ENCODE measurements at regions not wholly inside any gene's neighbourhood (a gene's known extent, or its start where the extent isn't known, plus 50 kb on each side); places are given as distances from the start of the nearest gene placed in this dataset.

DNA sequence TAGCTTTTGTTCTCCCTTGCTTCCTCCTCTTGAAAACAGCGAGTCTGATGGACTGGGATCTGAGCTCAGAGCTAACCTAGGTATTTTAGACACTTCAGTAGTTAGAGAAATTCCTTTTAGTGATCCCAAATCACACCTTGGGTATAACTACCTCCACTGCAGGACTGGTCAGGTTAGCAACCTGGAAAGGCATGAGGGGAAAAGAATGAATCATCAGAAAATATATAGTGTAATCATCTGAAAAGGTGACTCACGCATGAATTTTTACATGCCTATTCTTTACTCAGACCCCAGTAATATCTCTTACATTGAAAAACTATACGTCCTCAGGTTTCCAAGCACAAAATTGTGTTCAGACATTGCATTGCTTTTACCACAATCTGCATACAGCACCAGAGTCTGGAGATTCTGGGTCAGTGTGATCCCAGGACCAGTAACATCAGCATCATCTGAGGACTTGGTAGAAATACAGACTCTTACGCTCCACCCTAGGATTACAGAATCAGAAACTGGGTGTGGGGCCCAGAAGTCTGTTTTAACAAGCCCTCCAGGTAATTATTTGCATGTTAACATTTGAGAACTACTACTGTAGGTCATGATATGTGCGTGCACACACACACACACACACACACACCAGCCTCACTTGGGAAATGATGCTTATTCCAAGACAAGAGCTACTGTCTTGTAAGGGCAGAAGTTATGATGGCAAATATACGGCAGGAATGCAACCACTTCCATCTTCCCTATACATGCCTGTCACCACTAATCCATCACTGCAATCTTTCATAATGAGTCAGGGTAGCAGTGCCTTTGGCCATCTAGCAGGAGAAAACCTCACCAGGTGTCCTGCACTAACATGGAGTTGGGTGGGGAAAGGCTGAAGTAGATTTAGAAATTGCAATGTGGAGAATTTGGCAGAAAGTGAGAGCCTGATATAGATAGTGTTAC lies 271.6 kb upstream of the MAP3K1 start:
- Histone ChIP-seq H3K27me3 (ENCODE audit: insufficient read depth, low read length) (no peaks in the 10 kb centered on the region), H2AFZ (ENCODE audit: low read length, unreplicated experiment) (no peak overlapping the region), H3K79me2 (ENCODE audit: control insufficient read depth, insufficient read depth, low read length, unreplicated experiment) (no peaks in the 10 kb centered on the region), H3K27ac (ENCODE audit: low read depth, low read length) (no peak overlapping the region), H3K4me1 (ENCODE audit: control insufficient read depth, insufficient read depth, low read length, unreplicated experiment) (no peaks in the 10 kb centered on the region), H3K4me3 (ENCODE audit: low read depth, low read length) (no peak overlapping the region), H3K36me3 (ENCODE audit: insufficient read depth, low read length) (no peaks in the 10 kb centered on the region)

DNA sequence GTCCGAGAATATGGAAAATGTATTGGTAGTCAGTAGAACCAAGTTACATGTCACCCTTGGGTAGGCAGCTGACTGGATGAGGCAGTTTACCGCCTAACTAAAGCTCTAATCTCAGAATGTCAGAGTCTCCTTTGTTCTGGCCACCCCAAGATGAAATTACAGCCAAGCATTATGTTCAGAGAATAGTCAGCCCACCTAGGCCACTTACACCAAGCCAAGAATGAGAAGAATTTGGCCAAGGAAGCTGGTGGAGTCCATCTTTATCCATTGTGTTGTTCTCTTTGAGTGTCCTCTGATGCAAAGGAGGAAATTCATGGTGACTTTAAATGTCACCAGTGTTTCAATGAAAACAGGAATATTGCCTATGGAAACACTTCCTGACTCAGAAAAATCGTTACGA lies 275.1 kb upstream of the MAP3K1 start:
- H3K27me3 ChIP-seq (ENCODE audit: insufficient read depth, low read length): no peaks in the 10 kb centered on the region
- no peak overlapping the region for H3K4me3 ChIP-seq (ENCODE audit: low read depth, low read length)
- no peaks in the 10 kb centered on the region for H3K4me1 ChIP-seq (ENCODE audit: control insufficient read depth, insufficient read depth, low read length, unreplicated experiment)
- H3K36me3 ChIP-seq (ENCODE audit: insufficient read depth, low read length): no peaks in the 10 kb centered on the region
- H3K79me2 ChIP-seq (ENCODE audit: control insufficient read depth, insufficient read depth, low read length, unreplicated experiment): no peaks in the 10 kb centered on the region
- H2AFZ ChIP-seq (ENCODE audit: low read length, unreplicated experiment): no peak overlapping the region
- no peak overlapping the region for H3K27ac ChIP-seq (ENCODE audit: low read depth, low read length)

GRCh38 chr5:56538580-56538979 lies 276.8 kb upstream of the MAP3K1 start:
- H3K27me3 ChIP-seq (ENCODE audit: insufficient read depth, low read length): no peaks in the 10 kb centered on the region
- H2AFZ ChIP-seq (ENCODE audit: low read length, unreplicated experiment): no peak overlapping the region

DNA sequence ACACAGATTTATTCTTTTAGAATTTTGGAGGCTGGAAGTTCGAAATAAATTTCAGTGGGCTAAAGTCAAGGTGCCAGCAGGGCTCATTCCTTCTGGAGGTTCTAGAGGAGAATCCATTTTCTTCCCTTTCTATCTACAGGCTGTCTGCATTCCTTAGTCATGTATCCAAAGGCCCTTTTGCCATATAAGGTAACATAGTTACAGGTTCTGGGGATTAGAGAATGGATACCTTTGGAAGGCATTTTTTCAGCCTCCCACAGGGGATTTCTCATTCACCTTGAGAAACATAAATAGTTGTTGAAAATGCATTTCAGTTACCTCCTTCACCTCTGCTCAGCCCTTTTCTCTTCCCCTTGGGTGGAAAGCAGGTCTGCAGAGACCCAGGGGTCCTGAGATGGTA lies 280.0 kb upstream of the MAP3K1 start:
- Histone ChIP-seq H3K79me2 (ENCODE audit: control insufficient read depth, insufficient read depth, low read length, unreplicated experiment) (no peaks in the 10 kb centered on the region), H3K4me1 (ENCODE audit: control insufficient read depth, insufficient read depth, low read length, unreplicated experiment) (no peaks in the 10 kb centered on the region), H2AFZ (ENCODE audit: low read length, unreplicated experiment) (no peak overlapping the region), H3K4me3 (ENCODE audit: low read depth, low read length) (no peak overlapping the region), H3K27me3 (ENCODE audit: insufficient read depth, low read length) (0 out of 2 replicates have a peak, but pooled peaks cover 9% of the 10 kb centered on the region), H3K36me3 (ENCODE audit: insufficient read depth, low read length) (no peaks in the 10 kb centered on the region), H3K27ac (ENCODE audit: low read depth, low read length) (no peak overlapping the region)

More at GRCh38 chr5:56538580-56538979, 276.8 kb upstream of the MAP3K1 start:
- H3K4me3 ChIP-seq (ENCODE audit: low read depth, low read length): no peak overlapping the region
- no peaks in the 10 kb centered on the region for H3K4me1 ChIP-seq (ENCODE audit: control insufficient read depth, insufficient read depth, low read length, unreplicated experiment)
- H3K36me3 ChIP-seq (ENCODE audit: insufficient read depth, low read length): no peaks in the 10 kb centered on the region
- H3K27ac ChIP-seq (ENCODE audit: low read depth, low read length): no peak overlapping the region
- H3K79me2 ChIP-seq (ENCODE audit: control insufficient read depth, insufficient read depth, low read length, unreplicated experiment): no peaks in the 10 kb centered on the region

- no peak overlapping the region for H3K27ac ChIP-seq (ENCODE audit: low read depth, low read length)
- H3K27me3 ChIP-seq (ENCODE audit: insufficient read depth, low read length): 0 out of 2 replicates have a peak, but pooled peaks cover 9% of the 10 kb centered on the region
- H3K4me3 ChIP-seq (ENCODE audit: low read depth, low read length): no peak overlapping the region
- no peaks in the 10 kb centered on the region for H3K4me1 ChIP-seq (ENCODE audit: control insufficient read depth, insufficient read depth, low read length, unreplicated experiment)
- no peak overlapping the region for H2AFZ ChIP-seq (ENCODE audit: low read length, unreplicated experiment)
- no peaks in the 10 kb centered on the region for H3K79me2 ChIP-seq (ENCODE audit: control insufficient read depth, insufficient read depth, low read length, unreplicated experiment)
- no peaks in the 10 kb centered on the region for H3K36me3 ChIP-seq (ENCODE audit: insufficient read depth, low read length)
These were observed 281.1 kb upstream of the MAP3K1 start for GRCh38 chr5:56534102-56534829.

- no peak overlapping the region for H3K27ac ChIP-seq (ENCODE audit: low read depth, low read length)
These were observed 282.9 kb upstream of the MAP3K1 start for GRCh38 chr5:56532466-56532865.

GRCh38 chr5:56530626-56531138 lies 284.7 kb upstream of the MAP3K1 start:
- H3K79me2 ChIP-seq (ENCODE audit: control insufficient read depth, insufficient read depth, low read length, unreplicated experiment): no peaks in the 10 kb centered on the region
- no peak overlapping the region for H3K4me3 ChIP-seq (ENCODE audit: low read depth, low read length)
- no peak overlapping the region for H2AFZ ChIP-seq (ENCODE audit: low read length, unreplicated experiment)
- peaks cover 9% of the 10 kb centered on the region; the same call in 1 of the 2 replicates for H3K27me3 ChIP-seq (ENCODE audit: insufficient read depth, low read length)
- no peaks in the 10 kb centered on the region for H3K36me3 ChIP-seq (ENCODE audit: insufficient read depth, low read length)
- no peaks in the 10 kb centered on the region for H3K4me1 ChIP-seq (ENCODE audit: control insufficient read depth, insufficient read depth, low read length, unreplicated experiment)
- no peak overlapping the region for H3K27ac ChIP-seq (ENCODE audit: low read depth, low read length)

More at GRCh38 chr5:56532466-56532865, 282.9 kb upstream of the MAP3K1 start:
- 0 out of 2 replicates have a peak, but pooled peaks cover 9% of the 10 kb centered on the region for H3K27me3 ChIP-seq (ENCODE audit: insufficient read depth, low read length)
- H3K79me2 ChIP-seq (ENCODE audit: control insufficient read depth, insufficient read depth, low read length, unreplicated experiment): no peaks in the 10 kb centered on the region
- H3K4me3 ChIP-seq (ENCODE audit: low read depth, low read length): no peak overlapping the region
- H3K36me3 ChIP-seq (ENCODE audit: insufficient read depth, low read length): no peaks in the 10 kb centered on the region
- H3K4me1 ChIP-seq (ENCODE audit: control insufficient read depth, insufficient read depth, low read length, unreplicated experiment): no peaks in the 10 kb centered on the region
- no peak overlapping the region for H2AFZ ChIP-seq (ENCODE audit: low read length, unreplicated experiment)

DNA sequence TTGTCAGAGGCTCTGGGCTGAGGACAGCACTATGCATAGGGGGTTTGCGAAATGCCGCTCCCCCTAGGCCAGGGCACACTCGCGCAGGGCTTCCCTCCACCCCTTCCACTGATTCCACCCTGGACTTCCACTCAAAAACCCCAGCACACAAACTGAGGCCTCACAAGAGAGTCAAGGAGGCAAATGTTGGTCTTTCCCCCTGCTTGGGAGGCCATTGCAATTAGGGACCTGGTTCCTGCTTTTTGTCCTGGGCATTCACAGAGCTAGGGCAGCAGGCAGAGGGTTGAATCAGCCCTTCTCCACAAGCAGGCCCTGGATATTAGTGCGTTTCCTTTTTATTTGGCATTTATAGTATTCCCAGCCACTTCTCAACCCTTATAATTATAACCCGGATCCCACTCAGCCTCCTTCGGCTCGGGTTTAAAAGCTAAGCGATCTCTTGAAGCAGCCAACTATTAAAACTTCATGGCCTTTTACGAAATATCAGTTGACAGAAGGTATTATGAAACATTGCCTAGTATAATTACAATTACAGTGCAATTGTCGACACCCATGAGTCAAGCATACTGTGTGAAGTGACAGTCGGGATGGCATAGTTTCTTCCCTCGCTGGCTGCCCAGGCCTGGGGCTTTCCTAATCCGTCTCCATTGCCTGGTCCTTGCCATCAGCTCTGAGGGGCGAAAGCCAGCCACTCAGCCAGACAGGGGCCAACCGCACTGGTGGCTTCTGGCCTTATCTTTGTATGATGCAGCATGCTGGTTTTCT lies 285.5 kb upstream of the MAP3K1 start:
- Histone ChIP-seq H3K79me2 (ENCODE audit: control insufficient read depth, insufficient read depth, low read length, unreplicated experiment) (no peaks in the 10 kb centered on the region), H3K27me3 (ENCODE audit: insufficient read depth, low read length) (peaks cover 9% of the 10 kb centered on the region; the same call in 1 of the 2 replicates), H3K4me3 (ENCODE audit: low read depth, low read length) (no peak overlapping the region), H3K36me3 (ENCODE audit: insufficient read depth, low read length) (no peaks in the 10 kb centered on the region), H3K4me1 (ENCODE audit: control insufficient read depth, insufficient read depth, low read length, unreplicated experiment) (no peaks in the 10 kb centered on the region), H3K27ac (ENCODE audit: low read depth, low read length) (no peak overlapping the region), H2AFZ (ENCODE audit: low read length, unreplicated experiment) (no peak overlapping the region)

DNA sequence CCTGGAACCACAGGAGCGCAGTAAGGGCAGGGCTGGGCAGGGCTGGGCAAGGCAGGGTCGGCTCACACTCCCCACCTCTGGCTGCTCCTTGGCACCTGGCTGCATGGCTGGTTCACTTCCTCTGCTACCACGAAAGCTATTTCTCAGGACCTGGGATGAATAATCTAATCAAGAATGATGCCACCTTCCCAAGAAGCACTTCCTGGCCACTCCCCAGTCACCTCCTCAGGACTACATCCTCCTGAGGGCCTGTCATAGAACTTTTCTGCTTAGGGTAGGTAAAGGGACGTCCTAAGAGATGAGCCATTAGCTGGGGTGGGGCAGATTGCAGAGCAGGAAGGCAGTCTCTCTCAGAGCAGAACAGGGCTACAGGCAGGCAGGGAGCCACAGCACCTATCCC lies 288.2 kb upstream of the MAP3K1 start:
- Histone ChIP-seq H2AFZ (ENCODE audit: low read length, unreplicated experiment) (no peak overlapping the region), H3K27ac (ENCODE audit: low read depth, low read length) (no peak overlapping the region), H3K36me3 (ENCODE audit: insufficient read depth, low read length) (no peaks in the 10 kb centered on the region), H3K4me1 (ENCODE audit: control insufficient read depth, insufficient read depth, low read length, unreplicated experiment) (no peaks in the 10 kb centered on the region), H3K79me2 (ENCODE audit: control insufficient read depth, insufficient read depth, low read length, unreplicated experiment) (no peaks in the 10 kb centered on the region), H3K4me3 (ENCODE audit: low read depth, low read length) (no peak overlapping the region), H3K27me3 (ENCODE audit: insufficient read depth, low read length) (peaks cover 5% of the 10 kb centered on the region; the same call in 1 of the 2 replicates)

DNA sequence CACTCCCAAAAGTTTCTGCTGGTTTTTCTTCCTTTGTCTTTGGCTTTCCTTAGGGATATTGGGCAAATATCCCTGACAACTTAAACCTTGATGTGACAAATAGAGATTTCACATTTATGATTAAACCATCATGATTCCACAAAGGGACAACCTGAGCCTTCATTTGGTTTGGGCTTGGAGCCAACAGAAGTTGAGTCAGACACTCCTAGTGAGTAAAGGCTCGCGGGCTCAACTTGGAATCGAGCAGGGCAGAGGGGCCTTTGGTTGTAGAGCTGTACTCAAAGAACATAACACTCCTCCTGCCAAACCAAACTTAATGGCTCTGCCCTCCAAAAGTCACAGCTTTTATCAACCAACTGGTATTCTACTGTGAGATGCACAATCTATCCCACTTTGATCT lies 290.2 kb upstream of the MAP3K1 start:
- no peaks in the 10 kb centered on the region for H3K4me1 ChIP-seq (ENCODE audit: control insufficient read depth, insufficient read depth, low read length, unreplicated experiment)
- no peaks in the 10 kb centered on the region for H3K79me2 ChIP-seq (ENCODE audit: control insufficient read depth, insufficient read depth, low read length, unreplicated experiment)
- no peaks in the 10 kb centered on the region; the same call in 1 of the 2 replicates for H3K27me3 ChIP-seq (ENCODE audit: insufficient read depth, low read length)
- no peak overlapping the region for H3K4me3 ChIP-seq (ENCODE audit: low read depth, low read length)
- no peak overlapping the region for H3K27ac ChIP-seq (ENCODE audit: low read depth, low read length)
- H3K36me3 ChIP-seq (ENCODE audit: insufficient read depth, low read length): no peaks in the 10 kb centered on the region
- no peak overlapping the region for H2AFZ ChIP-seq (ENCODE audit: low read length, unreplicated experiment)
